ACC112 (cell line): ENCODE measurements at regions not wholly inside any gene's neighbourhood (a gene's known extent, or its start where the extent isn't known, plus 50 kb on each side); places are given as distances from the start of the nearest gene placed in this dataset.

Experiments
- H2AFZ ChIP-seq: fragments of 200-600 bp; sonication (generic); one replicate; pipeline ENCODE4 v1.6.0; 2017; ENCODE audit warnings: antibody characterized with exemption, low read length; ENCODE audit not compliant: unreplicated experiment
- H3K27ac ChIP-seq: fragments of 200-600 bp; sonication (generic); 2 replicates; pipeline ENCODE4 v1.5.1; 2014; ENCODE audit warnings: low read depth, mild to moderate bottlenecking, antibody characterized with exemption, low read length, moderate library complexity
- H3K27me3 ChIP-seq: fragments of 200-600 bp; sonication (generic); 2 replicates; pipeline ENCODE4 v1.6.1; 2014; ENCODE audit warnings: mild to moderate bottlenecking, antibody characterized with exemption, low read length, moderate library complexity, mixed read lengths; ENCODE audit not compliant: insufficient read depth
- H3K36me3 ChIP-seq: fragments of 200-600 bp; sonication (generic); 2 replicates; pipeline ENCODE4 v1.6.1; 2016; ENCODE audit warnings: mild to moderate bottlenecking, antibody characterized with exemption, low read length, moderate library complexity, mixed read lengths; ENCODE audit not compliant: insufficient read depth
- H3K4me1 ChIP-seq: fragments of 200-600 bp; sonication (generic); one replicate; pipeline ENCODE4 v1.6.1; 2016; ENCODE audit warnings: low read length, mixed read lengths; ENCODE audit not compliant: insufficient read depth, unreplicated experiment, control insufficient read depth
- H3K4me3 ChIP-seq: fragments of 200-600 bp; sonication (generic); 2 replicates; pipeline ENCODE4 v1.5.1; 2014; ENCODE audit warnings: mild to moderate bottlenecking, low read depth, low read length
- H3K79me2 ChIP-seq: fragments of 200-600 bp; sonication (generic); one replicate; pipeline ENCODE4 v1.6.0; 2016; ENCODE audit warnings: low read length; ENCODE audit not compliant: control insufficient read depth, unreplicated experiment, insufficient read depth

- Histone ChIP-seq H3K27me3 (no peaks in the 10 kb centered on the region), H2AFZ (no peak overlapping the region)
Observed at GRCh38 chr11:127226380-127226779, 225.8 kb upstream of the KIRREL3 start.

GRCh38 chr11:127225619-127226018 is 225.0 kb upstream of the KIRREL3 start:
- Histone ChIP-seq H3K27ac (no peak overlapping the region), H3K79me2 (no peaks in the 10 kb centered on the region), H3K36me3 (no peaks in the 10 kb centered on the region), H2AFZ (no peak overlapping the region), H3K27me3 (no peaks in the 10 kb centered on the region), H3K4me1 (no peaks in the 10 kb centered on the region), H3K4me3 (no peak overlapping the region)

More at GRCh38 chr11:127226380-127226779, 225.8 kb upstream of the KIRREL3 start:
- Histone ChIP-seq H3K36me3 (no peaks in the 10 kb centered on the region), H3K27ac (no peak overlapping the region), H3K79me2 (no peaks in the 10 kb centered on the region), H3K4me3 (no peak overlapping the region), H3K4me1 (no peaks in the 10 kb centered on the region)

GRCh38 chr11:127224276-127224675 is 223.7 kb upstream of the KIRREL3 start:
- Histone ChIP-seq H3K36me3 (no peaks in the 10 kb centered on the region), H2AFZ (no peak overlapping the region), H3K27me3 (no peaks in the 10 kb centered on the region), H3K4me3 (no peak overlapping the region), H3K4me1 (no peaks in the 10 kb centered on the region), H3K27ac (no peak overlapping the region), H3K79me2 (no peaks in the 10 kb centered on the region)

- no peaks in the 10 kb centered on the region for H3K27me3 ChIP-seq
- no peak overlapping the region for H2AFZ ChIP-seq
- no peaks in the 10 kb centered on the region for H3K79me2 ChIP-seq
- no peak overlapping the region for H3K27ac ChIP-seq
- H3K36me3 ChIP-seq, result no peaks in the 10 kb centered on the region
- no peaks in the 10 kb centered on the region for H3K4me1 ChIP-seq
- no peak overlapping the region for H3K4me3 ChIP-seq
Observed at GRCh38 chr11:127223633-127224032, 223.1 kb upstream of the KIRREL3 start.

- H3K79me2 ChIP-seq, result no peaks in the 10 kb centered on the region
- H3K27ac ChIP-seq, result no peak overlapping the region
- no peaks in the 10 kb centered on the region for H3K4me1 ChIP-seq
- H3K36me3 ChIP-seq, result no peaks in the 10 kb centered on the region
- H3K4me3 ChIP-seq, result no peak overlapping the region
- no peaks in the 10 kb centered on the region for H3K27me3 ChIP-seq
- H2AFZ ChIP-seq, result no peak overlapping the region
Observed at GRCh38 chr11:127223026-127223425, 222.5 kb upstream of the KIRREL3 start.

GRCh38 chr11:127219704-127220103 is 219.1 kb upstream of the KIRREL3 start:
- Histone ChIP-seq H3K27ac (no peak overlapping the region), H3K79me2 (no peaks in the 10 kb centered on the region), H3K4me1 (no peaks in the 10 kb centered on the region), H3K4me3 (no peak overlapping the region), H3K36me3 (no peaks in the 10 kb centered on the region), H3K27me3 (no peaks in the 10 kb centered on the region), H2AFZ (no peak overlapping the region)

- Histone ChIP-seq H3K27me3 (no peaks in the 10 kb centered on the region), H3K36me3 (no peaks in the 10 kb centered on the region), H3K4me1 (no peaks in the 10 kb centered on the region), H3K79me2 (no peaks in the 10 kb centered on the region), H3K4me3 (no peak overlapping the region), H2AFZ (no peak overlapping the region), H3K27ac (no peak overlapping the region)
Observed at GRCh38 chr11:127218275-127218608, 217.7 kb upstream of the KIRREL3 start.

- Histone ChIP-seq H3K4me3 (no peak overlapping the region), H2AFZ (no peak overlapping the region), H3K4me1 (no peaks in the 10 kb centered on the region), H3K27ac (no peak overlapping the region), H3K36me3 (no peaks in the 10 kb centered on the region), H3K27me3 (no peaks in the 10 kb centered on the region), H3K79me2 (no peaks in the 10 kb centered on the region)
Observed at GRCh38 chr11:127217452-127218274, 217.1 kb upstream of the KIRREL3 start.

GRCh38 chr11:127205688-127206217 is 205.2 kb upstream of the KIRREL3 start:
- H2AFZ ChIP-seq, result no peak overlapping the region
- no peak overlapping the region for H3K4me3 ChIP-seq
- no peak overlapping the region for H3K27ac ChIP-seq

GRCh38 chr11:127203490-127203889 is 202.9 kb upstream of the KIRREL3 start:
- Histone ChIP-seq H3K79me2 (no peaks in the 10 kb centered on the region), H3K36me3 (no peaks in the 10 kb centered on the region), H3K4me3 (no peak overlapping the region), H2AFZ (no peak overlapping the region), H3K27me3 (no peaks in the 10 kb centered on the region), H3K27ac (no peak overlapping the region), H3K4me1 (no peaks in the 10 kb centered on the region)

More at GRCh38 chr11:127205688-127206217, 205.2 kb upstream of the KIRREL3 start:
- H3K36me3 ChIP-seq, result no peaks in the 10 kb centered on the region
- no peaks in the 10 kb centered on the region for H3K4me1 ChIP-seq
- no peaks in the 10 kb centered on the region for H3K27me3 ChIP-seq
- no peaks in the 10 kb centered on the region for H3K79me2 ChIP-seq

- H3K27me3 ChIP-seq, result no peaks in the 10 kb centered on the region
- no peak overlapping the region for H3K4me3 ChIP-seq
- no peak overlapping the region for H2AFZ ChIP-seq
- no peak overlapping the region for H3K27ac ChIP-seq
- H3K4me1 ChIP-seq, result no peaks in the 10 kb centered on the region
- H3K79me2 ChIP-seq, result no peaks in the 10 kb centered on the region
- H3K36me3 ChIP-seq, result no peaks in the 10 kb centered on the region
Observed at GRCh38 chr11:127202105-127202504, 201.5 kb upstream of the KIRREL3 start.
